ENCODE measurements at regions not wholly inside any gene's neighbourhood (a gene's known extent, or its start where the extent isn't known, plus 50 kb on each side); places are given as distances from the start of the nearest gene placed in this dataset.

DNA sequence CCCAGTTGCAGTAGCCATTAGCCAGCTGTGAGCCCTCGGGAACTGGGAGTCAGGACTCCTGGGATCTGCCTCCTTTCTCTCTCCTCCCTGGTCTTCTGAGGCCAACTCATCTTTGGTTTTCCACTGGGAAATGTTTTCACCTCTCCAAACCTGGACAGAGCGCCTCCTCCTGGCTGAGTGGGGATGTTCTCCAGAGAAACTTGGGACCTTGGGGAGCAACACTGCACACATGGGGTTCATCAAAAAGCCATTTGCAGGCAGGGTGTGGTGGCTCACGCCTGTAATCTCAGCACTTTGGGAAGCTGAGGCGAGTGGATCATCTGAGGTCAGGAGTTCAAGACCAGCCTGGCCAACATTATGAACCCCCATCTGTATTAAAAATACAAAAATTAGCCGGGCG, 145.4 kb downstream of the NECTIN1 start:
- TF ChIP-seq, protein P1, sequence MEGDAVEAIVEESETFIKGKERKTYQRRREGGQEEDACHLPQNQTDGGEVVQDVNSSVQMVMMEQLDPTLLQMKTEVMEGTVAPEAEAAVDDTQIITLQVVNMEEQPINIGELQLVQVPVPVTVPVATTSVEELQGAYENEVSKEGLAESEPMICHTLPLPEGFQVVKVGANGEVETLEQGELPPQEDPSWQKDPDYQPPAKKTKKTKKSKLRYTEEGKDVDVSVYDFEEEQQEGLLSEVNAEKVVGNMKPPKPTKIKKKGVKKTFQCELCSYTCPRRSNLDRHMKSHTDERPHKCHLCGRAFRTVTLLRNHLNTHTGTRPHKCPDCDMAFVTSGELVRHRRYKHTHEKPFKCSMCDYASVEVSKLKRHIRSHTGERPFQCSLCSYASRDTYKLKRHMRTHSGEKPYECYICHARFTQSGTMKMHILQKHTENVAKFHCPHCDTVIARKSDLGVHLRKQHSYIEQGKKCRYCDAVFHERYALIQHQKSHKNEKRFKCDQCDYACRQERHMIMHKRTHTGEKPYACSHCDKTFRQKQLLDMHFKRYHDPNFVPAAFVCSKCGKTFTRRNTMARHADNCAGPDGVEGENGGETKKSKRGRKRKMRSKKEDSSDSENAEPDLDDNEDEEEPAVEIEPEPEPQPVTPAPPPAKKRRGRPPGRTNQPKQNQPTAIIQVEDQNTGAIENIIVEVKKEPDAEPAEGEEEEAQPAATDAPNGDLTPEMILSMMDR (IDR thresholded peaks at IDR 0.05) = no peak
- TF ChIP-seq EP300 (IDR thresholded peaks at IDR 0.05) = no peak
- TF ChIP-seq POLR2A (IDR thresholded peaks at IDR 0.05; ENCODE audit: low read depth) = no peak
- TF ChIP-seq POLR2AphosphoS5 (IDR thresholded peaks at IDR 0.05) = no peak
